Sigmoid colon (tissue), 6 donors: ENCODE measurements at regions not wholly inside any gene's neighbourhood (a gene's known extent, or its start where the extent isn't known, plus 50 kb on each side); places are given as distances from the start of the nearest gene placed in this dataset.

Experiments
- DNase-seq: peaks from one replicate; pipeline ENCODE4 v3.0.0-alpha.2; 2019
- H3K27ac ChIP-seq, 4 donors: fragments of 200-600 bp; sonication (generic); one replicate each; pipeline ENCODE4 v1.5.1; 2016 to 2019; ENCODE audit warnings: mild to moderate bottlenecking in 1 of 4
- H3K27me3 ChIP-seq, 3 donors: fragments of 200-600 bp; sonication (generic); one replicate each; pipeline ENCODE4 v1.5.1; 2019; ENCODE audit warnings: mild to moderate bottlenecking in 1 of 3
- H3K36me3 ChIP-seq, 4 donors: fragments of 200-600 bp; sonication (generic); one replicate each; pipeline ENCODE4 v1.5.1; 2016 to 2019
- H3K4me1 ChIP-seq, 4 donors: fragments of 200-600 bp; sonication (generic); one replicate each; pipeline ENCODE4 v1.5.1; 2017 to 2019
- H3K4me3 ChIP-seq, 4 donors: fragments of 200-600 bp; sonication (generic); one replicate each; pipeline ENCODE4 v1.5.1; 2017 to 2019; ENCODE audit warnings: mild to moderate bottlenecking in 2 of 4, moderate library complexity in 1 of 4
- H3K9me3 ChIP-seq, 4 donors: fragments of 200-600 bp in 3 of 4; sonication (generic) in 3 of 4; one replicate each; pipeline versions ENCODE4 v1.5.1 to v1.6.1; 2013 to 2019
- EP300 ChIP-seq, 4 donors: sonication (generic); formaldehyde crosslinking; IDR thresholded peaks; one replicate each; pipeline ENCODE4 v1.6.1; 2017; ENCODE audit warnings: antibody characterized with exemption in 4 of 4
- POLR2A ChIP-seq, 2 donors: fragments of 450-650 bp; IDR thresholded peaks; one replicate each; pipeline ENCODE4 v1.6.1; 2016; ENCODE audit warnings: antibody characterized with exemption in 2 of 2, mild to moderate bottlenecking in 2 of 2, moderate library complexity in 2 of 2
- POLR2AphosphoS5 ChIP-seq, 4 donors: sonication (generic); formaldehyde crosslinking; IDR thresholded peaks; one replicate each; pipeline ENCODE4 v1.6.1; 2017; ENCODE audit warnings: antibody characterized with exemption in 4 of 4
- WGBS, 2 donors: extraction: QIAGEN DNeasy Blood & Tissue Kit; methylation state at CpG; one replicate each; pipeline ENCODE4 v1.1.7; 2013; 5-methylcytosine and 5-hydroxymethylcytosine counted together
- intact Hi-C: fragments of 100-400 bp; cut with DNase I; formaldehyde crosslinking; loops from one replicate; pipeline ENCODE4 v1.15.1; 2023
- TF ChIP-seq, protein P1 (sequence below), 4 experiments: fragments of 450-650 bp in 3 of 4; fragments of 200-600 bp in 1 of 4; IDR thresholded peaks; one replicate each; pipeline ENCODE4 v1.5.1; 2016 to 2019; ENCODE audit warnings: antibody characterized with exemption in 4 of 4, mild to moderate bottlenecking in 3 of 4, moderate library complexity in 2 of 4
- donor health status: healthy with polysubstance abuse.
- donor health status: healthy.

DNA sequence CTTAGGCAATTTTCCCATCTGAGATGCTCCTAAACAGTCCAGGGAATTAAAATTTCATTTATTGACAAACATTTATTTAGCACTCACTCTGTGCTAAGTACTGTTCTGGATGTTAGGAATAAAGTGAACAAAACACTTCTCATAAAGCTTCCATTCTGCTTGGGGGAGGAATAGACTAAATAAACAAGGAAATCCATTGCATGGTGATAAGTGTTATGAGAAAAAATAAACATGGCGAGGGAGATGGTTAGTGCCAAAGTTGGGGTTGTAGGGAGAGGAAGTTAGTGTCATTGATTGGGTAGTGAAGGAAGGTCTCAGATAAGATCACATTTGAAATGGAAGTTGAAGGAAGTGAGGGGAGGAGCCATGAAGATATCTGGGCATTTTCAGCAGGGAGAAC, 72.2 kb upstream of the CES5A start:
- no peaks in the 10 kb centered on the region for H3K9me3 ChIP-seq
- H3K4me1 ChIP-seq, result peaks cover 0 to 14% (median 4%) of the 10 kb centered on the region in 4 donors
- WGBS, 2 donors, result 14 to 53% methylated on average over 1 of the region's 1 CpG
- no peak for TF ChIP-seq POLR2AphosphoS5 (IDR thresholded peaks at IDR 0.05)
- TF ChIP-seq POLR2A (IDR thresholded peaks at IDR 0.05), result no peak
- no peak for TF ChIP-seq EP300 (IDR thresholded peaks at IDR 0.05)
- TF ChIP-seq, protein P1, sequence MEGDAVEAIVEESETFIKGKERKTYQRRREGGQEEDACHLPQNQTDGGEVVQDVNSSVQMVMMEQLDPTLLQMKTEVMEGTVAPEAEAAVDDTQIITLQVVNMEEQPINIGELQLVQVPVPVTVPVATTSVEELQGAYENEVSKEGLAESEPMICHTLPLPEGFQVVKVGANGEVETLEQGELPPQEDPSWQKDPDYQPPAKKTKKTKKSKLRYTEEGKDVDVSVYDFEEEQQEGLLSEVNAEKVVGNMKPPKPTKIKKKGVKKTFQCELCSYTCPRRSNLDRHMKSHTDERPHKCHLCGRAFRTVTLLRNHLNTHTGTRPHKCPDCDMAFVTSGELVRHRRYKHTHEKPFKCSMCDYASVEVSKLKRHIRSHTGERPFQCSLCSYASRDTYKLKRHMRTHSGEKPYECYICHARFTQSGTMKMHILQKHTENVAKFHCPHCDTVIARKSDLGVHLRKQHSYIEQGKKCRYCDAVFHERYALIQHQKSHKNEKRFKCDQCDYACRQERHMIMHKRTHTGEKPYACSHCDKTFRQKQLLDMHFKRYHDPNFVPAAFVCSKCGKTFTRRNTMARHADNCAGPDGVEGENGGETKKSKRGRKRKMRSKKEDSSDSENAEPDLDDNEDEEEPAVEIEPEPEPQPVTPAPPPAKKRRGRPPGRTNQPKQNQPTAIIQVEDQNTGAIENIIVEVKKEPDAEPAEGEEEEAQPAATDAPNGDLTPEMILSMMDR (IDR thresholded peaks at IDR 0.05), result no peak
- H3K4me3 ChIP-seq, result no peak overlapping the region
- no peak overlapping the region for H3K27ac ChIP-seq
- H3K27me3 ChIP-seq, result no peaks in the 10 kb centered on the region
- intact Hi-C loops, result loop anchor here (5.0 to 10.0 kb wide), 2 partner anchors 245 to 507 kb away; partner anchors contain the start of genes GNAO1, NUDT21 and OGFOD1
- no peaks in the 10 kb centered on the region for H3K36me3 ChIP-seq
- no peak for DNase-seq

DNA sequence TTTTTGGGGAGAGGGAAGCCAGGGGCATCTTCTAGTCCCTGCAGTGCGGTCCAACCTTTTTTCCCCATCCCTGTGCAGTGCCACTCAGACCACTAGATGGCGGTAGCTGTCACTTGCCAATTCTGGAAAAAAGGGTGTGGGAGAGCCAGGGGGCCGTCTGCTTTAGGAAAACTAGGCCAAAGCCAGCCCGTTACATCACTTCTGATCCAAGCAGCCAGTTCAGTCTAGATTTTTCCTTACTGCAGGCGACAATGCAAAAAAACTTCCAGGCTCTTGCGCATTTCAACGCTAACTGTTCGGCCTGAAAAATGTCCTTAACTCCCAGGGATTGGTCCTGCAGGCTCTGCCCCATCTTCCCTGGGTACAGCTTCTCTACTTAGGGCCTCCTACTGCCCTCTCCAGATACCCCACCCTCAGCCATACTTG, 69.2 kb upstream of the CES5A start:
- no peaks in the 10 kb centered on the region for H3K27me3 ChIP-seq
- H3K9me3 ChIP-seq, result peaks cover 0 to 2% (median 0%) of the 10 kb centered on the region in 4 donors
- H3K36me3 ChIP-seq, result no peaks in the 10 kb centered on the region
- DNase-seq, result peak; percentile 91
- H3K4me3 ChIP-seq, result no peak overlapping the region
- WGBS, 2 donors, result 42 to 43% methylated on average over 8 of the region's 8 CpGs
- intact Hi-C loops, result loop anchor here (1.0 to 10.0 kb wide), 3 partner anchors 374 to 510 kb away; partner anchors contain the start of genes NUDT21 and OGFOD1
- H3K4me1 ChIP-seq, result peaks cover 0 to 14% (median 4%) of the 10 kb centered on the region in 4 donors
- H3K27ac ChIP-seq, result peak overlapping the region in 2 of 4 donors; percentile 4 to 63
- TF ChIP-seq POLR2A (IDR thresholded peaks at IDR 0.05) (no peak), POLR2AphosphoS5 (IDR thresholded peaks at IDR 0.05) (peak in 3 of 4 donors; percentile 26 to 38 (median 30))
- TF ChIP-seq, protein P1 (IDR thresholded peaks at IDR 0.05), result peak; percentile 79 to 93 (median 86)

GRCh38 chr16:55943267-55943666, 68.1 kb upstream of the CES5A start:
- DNase-seq, result no peak
- 50 to 58% methylated on average over 4 of the region's 4 CpGs for WGBS, 2 donors
- H3K4me3 ChIP-seq, result no peak overlapping the region
- H3K27me3 ChIP-seq, result no peaks in the 10 kb centered on the region
- H3K36me3 ChIP-seq, result no peaks in the 10 kb centered on the region
- intact Hi-C loops, result loop anchor here (10.0 kb wide), 1 partner anchor 512 kb away; the partner anchor contains the start of genes NUDT21 and OGFOD1
- peaks cover 0 to 2% (median 0%) of the 10 kb centered on the region in 4 donors for H3K9me3 ChIP-seq
- no peak overlapping the region for H3K27ac ChIP-seq
- peaks cover 0 to 14% (median 4%) of the 10 kb centered on the region in 4 donors for H3K4me1 ChIP-seq
- TF ChIP-seq POLR2AphosphoS5 (IDR thresholded peaks at IDR 0.05) (no peak), POLR2A (IDR thresholded peaks at IDR 0.05) (no peak), EP300 (IDR thresholded peaks at IDR 0.05) (no peak)
- TF ChIP-seq, protein P1 (IDR thresholded peaks at IDR 0.05), result no peak

GRCh38 chr16:55942821-55943220, 67.6 kb upstream of the CES5A start:
- 81 to 92% methylated on average over 3 of the region's 3 CpGs for WGBS, 2 donors
- no peak for TF ChIP-seq EP300 (IDR thresholded peaks at IDR 0.05)
- TF ChIP-seq, protein P1 (IDR thresholded peaks at IDR 0.05), result no peak
- intact Hi-C loops, result loop anchor here (10.0 kb wide), 1 partner anchor 512 kb away; the partner anchor contains the start of genes NUDT21 and OGFOD1
- no peak overlapping the region for H3K4me3 ChIP-seq
- H3K27me3 ChIP-seq, result no peaks in the 10 kb centered on the region
- H3K36me3 ChIP-seq, result no peaks in the 10 kb centered on the region
- H3K9me3 ChIP-seq, result peaks cover 0 to 2% (median 0%) of the 10 kb centered on the region in 4 donors
- no peak overlapping the region for H3K27ac ChIP-seq
- peaks cover 0 to 14% (median 4%) of the 10 kb centered on the region in 4 donors for H3K4me1 ChIP-seq
- DNase-seq, result no peak
